ENCODE measurements at regions not wholly inside any gene's neighbourhood (a gene's known extent, or its start where the extent isn't known, plus 50 kb on each side); places are given as distances from the start of the nearest gene placed in this dataset.

GRCh38 chr1:56200442-56200841 is 378.9 kb downstream of the PLPP3 start:
- TF ChIP-seq CTCF (IDR thresholded peaks at IDR 0.05) = no peak
- no peak for TF ChIP-seq POLR2AphosphoS5 (IDR thresholded peaks at IDR 0.05)
- TF ChIP-seq EP300 (IDR thresholded peaks at IDR 0.05) = no peak

All from suprapubic skin (tissue), 4 donors.